ENCODE measurements at regions not wholly inside any gene's neighbourhood (a gene's known extent, or its start where the extent isn't known, plus 50 kb on each side); places are given as distances from the start of the nearest gene placed in this dataset.

DNA sequence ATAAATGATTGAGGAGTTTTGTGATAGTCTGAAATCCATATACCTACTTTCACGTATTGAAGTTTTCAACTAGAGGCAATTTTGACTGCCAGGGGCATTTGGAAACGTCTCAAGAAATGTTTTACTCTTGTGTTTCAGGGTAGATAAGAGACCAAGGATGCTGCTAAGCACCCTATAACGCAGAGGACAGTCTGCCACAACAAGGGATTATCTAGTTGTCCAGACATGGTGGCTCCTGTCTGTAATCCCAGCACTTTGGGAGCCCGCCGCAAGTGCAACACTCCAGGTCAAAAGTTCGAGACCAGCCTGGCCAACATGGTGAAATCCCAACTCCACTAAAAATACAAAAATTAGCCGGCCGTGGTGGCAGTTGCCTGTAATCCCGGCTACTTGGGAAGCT lies 133.7 kb upstream of the CCNG1 start:
- ChIA-PET POLR2A (no interaction called here), CTCF (no interaction called here)
- Mint-ChIP-seq H3K4me3 (no peak overlapping the region), H3K36me3 (no peaks in the 10 kb centered on the region), H3K4me1 (no peaks in the 10 kb centered on the region), H3K27me3 (ENCODE audit: low read depth) (no peaks in the 10 kb centered on the region), H3K9me3 (no peaks in the 10 kb centered on the region; the same call in 1 of the 2 replicates), H3K27ac (no peak overlapping the region)
- no peak for TF ChIP-seq CREM (CRISPR knock-in tag; IDR thresholded peaks at IDR 0.05)
- no peak for TF ChIP-seq SMAD4 (CRISPR knock-in tag; IDR thresholded peaks at IDR 0.05)
- no peak for TF ChIP-seq ZNF416 (CRISPR knock-in tag; IDR thresholded peaks at IDR 0.05)
- no peak for TF ChIP-seq FOXP1 (CRISPR knock-in tag; IDR thresholded peaks at IDR 0.05; ENCODE audit: borderline replicate concordance)
- DNase-seq (ENCODE audit: low spot score) (no peak), ATAC-seq (no peak)

DNA sequence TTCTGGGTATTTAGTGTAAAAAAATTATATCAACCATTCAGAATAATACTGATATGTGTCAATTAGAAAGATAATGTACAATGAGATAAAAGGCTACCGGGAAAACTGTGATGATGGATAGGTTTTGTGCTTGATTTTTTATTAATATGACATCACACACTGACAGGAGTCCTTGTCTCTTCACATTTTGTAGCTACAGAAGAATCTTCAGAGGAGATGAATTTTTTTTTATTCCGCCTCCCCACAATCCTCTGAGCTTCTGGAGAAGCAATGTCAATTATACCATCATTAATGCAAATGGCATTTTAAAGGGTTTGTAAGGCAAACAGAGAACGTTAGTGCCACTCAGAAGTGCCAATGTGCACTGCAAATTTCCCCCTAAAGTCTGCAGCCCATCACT lies 131.7 kb upstream of the CCNG1 start:
- no peak overlapping the region for H3K4me3 Mint-ChIP-seq
- H3K9me3 Mint-ChIP-seq: no peaks in the 10 kb centered on the region; the same call in 1 of the 2 replicates
- no peaks in the 10 kb centered on the region for H3K27me3 Mint-ChIP-seq (ENCODE audit: low read depth)
- no peaks in the 10 kb centered on the region for H3K4me1 Mint-ChIP-seq
- ChIA-PET POLR2A (no interaction called here), CTCF (interaction anchor here (0.6 to 2.5 kb wide), 5 partner anchors 21 to 1057 kb away, joined by 4 to 34 read pairs (median 5); no protein-coding TSS in a partner anchor)
- ATAC-seq (no peak), DNase-seq (ENCODE audit: low spot score) (no peak)
- TF ChIP-seq, protein P1, sequence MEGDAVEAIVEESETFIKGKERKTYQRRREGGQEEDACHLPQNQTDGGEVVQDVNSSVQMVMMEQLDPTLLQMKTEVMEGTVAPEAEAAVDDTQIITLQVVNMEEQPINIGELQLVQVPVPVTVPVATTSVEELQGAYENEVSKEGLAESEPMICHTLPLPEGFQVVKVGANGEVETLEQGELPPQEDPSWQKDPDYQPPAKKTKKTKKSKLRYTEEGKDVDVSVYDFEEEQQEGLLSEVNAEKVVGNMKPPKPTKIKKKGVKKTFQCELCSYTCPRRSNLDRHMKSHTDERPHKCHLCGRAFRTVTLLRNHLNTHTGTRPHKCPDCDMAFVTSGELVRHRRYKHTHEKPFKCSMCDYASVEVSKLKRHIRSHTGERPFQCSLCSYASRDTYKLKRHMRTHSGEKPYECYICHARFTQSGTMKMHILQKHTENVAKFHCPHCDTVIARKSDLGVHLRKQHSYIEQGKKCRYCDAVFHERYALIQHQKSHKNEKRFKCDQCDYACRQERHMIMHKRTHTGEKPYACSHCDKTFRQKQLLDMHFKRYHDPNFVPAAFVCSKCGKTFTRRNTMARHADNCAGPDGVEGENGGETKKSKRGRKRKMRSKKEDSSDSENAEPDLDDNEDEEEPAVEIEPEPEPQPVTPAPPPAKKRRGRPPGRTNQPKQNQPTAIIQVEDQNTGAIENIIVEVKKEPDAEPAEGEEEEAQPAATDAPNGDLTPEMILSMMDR (IDR thresholded peaks at IDR 0.05): no peak
- TF ChIP-seq ESRRA (CRISPR knock-in tag; IDR thresholded peaks at IDR 0.05; ENCODE audit: borderline replicate concordance) (no peak), RELA (CRISPR knock-in tag; IDR thresholded peaks at IDR 0.05; ENCODE audit: borderline replicate concordance) (no peak), PRRX2 (CRISPR knock-in tag; IDR thresholded peaks at IDR 0.05) (no peak), ELF4 (CRISPR knock-in tag; IDR thresholded peaks at IDR 0.05; ENCODE audit: low read depth) (no peak), JUN (CRISPR knock-in tag; IDR thresholded peaks at IDR 0.05) (no peak), RORB (CRISPR knock-in tag; IDR thresholded peaks at IDR 0.05) (no peak), ZNF317 (CRISPR knock-in tag; IDR thresholded peaks at IDR 0.05; ENCODE audit: borderline replicate concordance, low read depth) (no peak), ZNF671 (CRISPR knock-in tag; IDR thresholded peaks at IDR 0.05) (no peak), ZNF121 (CRISPR knock-in tag; IDR thresholded peaks at IDR 0.05) (no peak)
- TF ChIP-seq, protein P2, sequence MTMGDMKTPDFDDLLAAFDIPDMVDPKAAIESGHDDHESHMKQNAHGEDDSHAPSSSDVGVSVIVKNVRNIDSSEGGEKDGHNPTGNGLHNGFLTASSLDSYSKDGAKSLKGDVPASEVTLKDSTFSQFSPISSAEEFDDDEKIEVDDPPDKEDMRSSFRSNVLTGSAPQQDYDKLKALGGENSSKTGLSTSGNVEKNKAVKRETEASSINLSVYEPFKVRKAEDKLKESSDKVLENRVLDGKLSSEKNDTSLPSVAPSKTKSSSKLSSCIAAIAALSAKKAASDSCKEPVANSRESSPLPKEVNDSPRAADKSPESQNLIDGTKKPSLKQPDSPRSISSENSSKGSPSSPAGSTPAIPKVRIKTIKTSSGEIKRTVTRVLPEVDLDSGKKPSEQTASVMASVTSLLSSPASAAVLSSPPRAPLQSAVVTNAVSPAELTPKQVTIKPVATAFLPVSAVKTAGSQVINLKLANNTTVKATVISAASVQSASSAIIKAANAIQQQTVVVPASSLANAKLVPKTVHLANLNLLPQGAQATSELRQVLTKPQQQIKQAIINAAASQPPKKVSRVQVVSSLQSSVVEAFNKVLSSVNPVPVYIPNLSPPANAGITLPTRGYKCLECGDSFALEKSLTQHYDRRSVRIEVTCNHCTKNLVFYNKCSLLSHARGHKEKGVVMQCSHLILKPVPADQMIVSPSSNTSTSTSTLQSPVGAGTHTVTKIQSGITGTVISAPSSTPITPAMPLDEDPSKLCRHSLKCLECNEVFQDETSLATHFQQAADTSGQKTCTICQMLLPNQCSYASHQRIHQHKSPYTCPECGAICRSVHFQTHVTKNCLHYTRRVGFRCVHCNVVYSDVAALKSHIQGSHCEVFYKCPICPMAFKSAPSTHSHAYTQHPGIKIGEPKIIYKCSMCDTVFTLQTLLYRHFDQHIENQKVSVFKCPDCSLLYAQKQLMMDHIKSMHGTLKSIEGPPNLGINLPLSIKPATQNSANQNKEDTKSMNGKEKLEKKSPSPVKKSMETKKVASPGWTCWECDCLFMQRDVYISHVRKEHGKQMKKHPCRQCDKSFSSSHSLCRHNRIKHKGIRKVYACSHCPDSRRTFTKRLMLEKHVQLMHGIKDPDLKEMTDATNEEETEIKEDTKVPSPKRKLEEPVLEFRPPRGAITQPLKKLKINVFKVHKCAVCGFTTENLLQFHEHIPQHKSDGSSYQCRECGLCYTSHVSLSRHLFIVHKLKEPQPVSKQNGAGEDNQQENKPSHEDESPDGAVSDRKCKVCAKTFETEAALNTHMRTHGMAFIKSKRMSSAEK (CRISPR knock-in tag; IDR thresholded peaks at IDR 0.05; ENCODE audit: borderline replicate concordance): no peak
- no peak overlapping the region for H3K27ac Mint-ChIP-seq
- no peaks in the 10 kb centered on the region for H3K36me3 Mint-ChIP-seq

DNA sequence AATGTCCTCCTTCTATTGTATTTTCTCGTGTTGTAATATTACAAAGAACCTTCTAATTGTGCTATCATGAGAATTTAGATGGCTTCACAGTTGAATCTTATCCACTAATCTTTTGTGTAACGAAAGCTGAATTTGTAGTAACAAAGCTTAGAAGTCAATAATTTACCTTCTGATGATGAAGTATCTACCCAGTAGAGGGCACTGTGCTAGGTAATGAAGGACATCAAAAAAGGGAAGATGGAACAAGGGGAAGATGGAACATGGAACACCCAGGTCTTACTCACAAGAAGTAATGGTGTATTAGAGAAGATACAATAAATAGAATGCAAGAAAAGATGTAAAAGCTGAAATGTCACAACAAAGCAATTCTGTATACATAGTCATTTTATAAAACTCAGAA lies 131.0 kb upstream of the CCNG1 start:
- Mint-ChIP-seq H3K36me3 (0 out of 2 replicates have a peak, but pooled peaks cover 3% of the 10 kb centered on the region), H3K9me3 (peaks cover 7% of the 10 kb centered on the region), H3K27ac (no peak overlapping the region), H3K27me3 (ENCODE audit: low read depth) (no peaks in the 10 kb centered on the region), H3K4me3 (no peak overlapping the region), H3K4me1 (peaks cover 7% of the 10 kb centered on the region)
- ChIA-PET CTCF (interaction anchor here (0.6 to 2.5 kb wide), 15 partner anchors 9 to 1098 kb away, joined by 3 to 34 read pairs (median 4); no protein-coding TSS in a partner anchor), POLR2A (no interaction called here)
- DNase-seq (ENCODE audit: low spot score): no peak
- ATAC-seq: peak; percentile 71; the same call in 1 of the 2 replicates
- TF ChIP-seq, protein P3, sequence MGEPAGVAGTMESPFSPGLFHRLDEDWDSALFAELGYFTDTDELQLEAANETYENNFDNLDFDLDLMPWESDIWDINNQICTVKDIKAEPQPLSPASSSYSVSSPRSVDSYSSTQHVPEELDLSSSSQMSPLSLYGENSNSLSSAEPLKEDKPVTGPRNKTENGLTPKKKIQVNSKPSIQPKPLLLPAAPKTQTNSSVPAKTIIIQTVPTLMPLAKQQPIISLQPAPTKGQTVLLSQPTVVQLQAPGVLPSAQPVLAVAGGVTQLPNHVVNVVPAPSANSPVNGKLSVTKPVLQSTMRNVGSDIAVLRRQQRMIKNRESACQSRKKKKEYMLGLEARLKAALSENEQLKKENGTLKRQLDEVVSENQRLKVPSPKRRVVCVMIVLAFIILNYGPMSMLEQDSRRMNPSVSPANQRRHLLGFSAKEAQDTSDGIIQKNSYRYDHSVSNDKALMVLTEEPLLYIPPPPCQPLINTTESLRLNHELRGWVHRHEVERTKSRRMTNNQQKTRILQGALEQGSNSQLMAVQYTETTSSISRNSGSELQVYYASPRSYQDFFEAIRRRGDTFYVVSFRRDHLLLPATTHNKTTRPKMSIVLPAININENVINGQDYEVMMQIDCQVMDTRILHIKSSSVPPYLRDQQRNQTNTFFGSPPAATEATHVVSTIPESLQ (CRISPR knock-in tag; IDR thresholded peaks at IDR 0.05): no peak
- TF ChIP-seq, protein P4, sequence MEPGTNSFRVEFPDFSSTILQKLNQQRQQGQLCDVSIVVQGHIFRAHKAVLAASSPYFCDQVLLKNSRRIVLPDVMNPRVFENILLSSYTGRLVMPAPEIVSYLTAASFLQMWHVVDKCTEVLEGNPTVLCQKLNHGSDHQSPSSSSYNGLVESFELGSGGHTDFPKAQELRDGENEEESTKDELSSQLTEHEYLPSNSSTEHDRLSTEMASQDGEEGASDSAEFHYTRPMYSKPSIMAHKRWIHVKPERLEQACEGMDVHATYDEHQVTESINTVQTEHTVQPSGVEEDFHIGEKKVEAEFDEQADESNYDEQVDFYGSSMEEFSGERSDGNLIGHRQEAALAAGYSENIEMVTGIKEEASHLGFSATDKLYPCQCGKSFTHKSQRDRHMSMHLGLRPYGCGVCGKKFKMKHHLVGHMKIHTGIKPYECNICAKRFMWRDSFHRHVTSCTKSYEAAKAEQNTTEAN (CRISPR knock-in tag; IDR thresholded peaks at IDR 0.05): no peak
- TF ChIP-seq ZNF317 (CRISPR knock-in tag; IDR thresholded peaks at IDR 0.05; ENCODE audit: borderline replicate concordance, low read depth): peak; percentile 41; the same call in 1 of the 2 replicates

Measured in WTC11 (cell line).